ENCODE measurements at regions not wholly inside any gene's neighbourhood (a gene's known extent, or its start where the extent isn't known, plus 50 kb on each side); places are given as distances from the start of the nearest gene placed in this dataset.

GRCh38 chr21:35226328-35226727 is 177.2 kb upstream of the RUNX1 start:
- Mint-ChIP-seq H3K4me3 (no peak overlapping the region), H3K27me3 (ENCODE audit: low read depth in 3 of 3) (peaks cover 0 to 5% (median 0%) of the 10 kb centered on the region in 3 donors), H3K9me3 (peaks cover 0 to 2% (median 0%) of the 10 kb centered on the region in 7 donors), H3K4me1 (peaks cover 29% of the 10 kb centered on the region), H3K27ac (no peak overlapping the region), H3K36me3 (no peaks in the 10 kb centered on the region)
- Histone ChIP-seq H3K9me3 (replicated peaks in 1 of 2; ENCODE audit: control insufficient read depth in 1 of 2, insufficient read depth in 1 of 2, low read length in 2 of 2) (no peaks in the 10 kb centered on the region), H3K9ac (ENCODE audit: insufficient read depth, low read length, poor library complexity, severe bottlenecking) (no peak overlapping the region), H3K36me3 (replicated peaks in 1 of 2; ENCODE audit: control insufficient read depth in 1 of 2, insufficient read depth in 2 of 2, low read length in 2 of 2) (no peaks in the 10 kb centered on the region), H3K4me3 (replicated peaks in 1 of 3; ENCODE audit: low read depth in 2 of 3, low read length in 3 of 3) (no peak overlapping the region), H2AFZ (ENCODE audit: insufficient read depth, low read depth, low read length, poor library complexity, severe bottlenecking) (no peak overlapping the region), H3K27ac (ENCODE audit: low read depth in 1 of 2, low read length in 2 of 2) (no peak overlapping the region), H3K4me1 (ENCODE audit: control insufficient read depth in 1 of 2, insufficient read depth in 2 of 2, low read length in 2 of 2) (peaks cover 9 to 20% of the 10 kb centered on the region in 2 donors), H3K27me3 (ENCODE audit: control insufficient read depth in 2 of 2, insufficient read depth in 2 of 2, low read length in 2 of 2) (no peaks in the 10 kb centered on the region), H3K79me2 (ENCODE audit: insufficient read depth, low read length) (no peaks in the 10 kb centered on the region), H3K4me2 (replicated peaks; ENCODE audit: extremely low read depth, low read length, poor library complexity, severe bottlenecking) (no peak overlapping the region), H4K20me1 (ENCODE audit: insufficient read depth, low read length) (no peaks in the 10 kb centered on the region)
- intact Hi-C loops (cut with micrococcal nuclease), result no loop called here
- DNase-seq, result no peak
- WGBS (ENCODE audit: insufficient coverage), result 95% methylated on average over 4 of the region's 6 CpGs
- TF ChIP-seq CTCF (IDR thresholded peaks at IDR 0.05), result no peak

GRCh38 chr21:35225573-35225972 is 176.5 kb upstream of the RUNX1 start:
- no peak for TF ChIP-seq CTCF (IDR thresholded peaks at IDR 0.05)
- Mint-ChIP-seq H3K4me1 (peaks cover 29% of the 10 kb centered on the region), H3K36me3 (no peaks in the 10 kb centered on the region), H3K9me3 (peaks cover 0 to 2% (median 0%) of the 10 kb centered on the region in 7 donors), H3K4me3 (no peak overlapping the region), H3K27ac (no peak overlapping the region), H3K27me3 (ENCODE audit: low read depth in 3 of 3) (peaks cover 0 to 5% (median 0%) of the 10 kb centered on the region in 3 donors)
- H2AFZ ChIP-seq (ENCODE audit: insufficient read depth, low read depth, low read length, poor library complexity, severe bottlenecking), result no peak overlapping the region
- intact Hi-C loops (cut with micrococcal nuclease), result no loop called here
- WGBS (ENCODE audit: insufficient coverage), result no CpG with 5 or more reads among the region's 6 CpGs
- H3K36me3 ChIP-seq (replicated peaks in 1 of 2; ENCODE audit: control insufficient read depth in 1 of 2, insufficient read depth in 2 of 2, low read length in 2 of 2), result no peaks in the 10 kb centered on the region
- peaks cover 9 to 20% of the 10 kb centered on the region in 2 donors for H3K4me1 ChIP-seq (ENCODE audit: control insufficient read depth in 1 of 2, insufficient read depth in 2 of 2, low read length in 2 of 2)
- no peak overlapping the region for H3K27ac ChIP-seq (ENCODE audit: low read depth in 1 of 2, low read length in 2 of 2)
- H3K79me2 ChIP-seq (ENCODE audit: insufficient read depth, low read length), result no peaks in the 10 kb centered on the region
- H3K9me3 ChIP-seq (replicated peaks in 1 of 2; ENCODE audit: control insufficient read depth in 1 of 2, insufficient read depth in 1 of 2, low read length in 2 of 2), result no peaks in the 10 kb centered on the region
- H3K9ac ChIP-seq (ENCODE audit: insufficient read depth, low read length, poor library complexity, severe bottlenecking), result no peak overlapping the region
- no peak overlapping the region for H3K4me2 ChIP-seq (replicated peaks; ENCODE audit: extremely low read depth, low read length, poor library complexity, severe bottlenecking)
- H3K27me3 ChIP-seq (ENCODE audit: control insufficient read depth in 2 of 2, insufficient read depth in 2 of 2, low read length in 2 of 2), result no peaks in the 10 kb centered on the region
- no peak overlapping the region for H3K4me3 ChIP-seq (replicated peaks in 1 of 3; ENCODE audit: low read depth in 2 of 3, low read length in 3 of 3)
- no peak for DNase-seq
- H4K20me1 ChIP-seq (ENCODE audit: insufficient read depth, low read length), result no peaks in the 10 kb centered on the region

Measured in CD14-positive monocyte (primary cell).